H1 (cell line): ENCODE measurements at regions not wholly inside any gene's neighbourhood (a gene's known extent, or its start where the extent isn't known, plus 50 kb on each side); places are given as distances from the start of the nearest gene placed in this dataset.

Source experiments
- CTCF ChIA-PET: fragments of 300-600 bp; sonication (Branson Sonifier 250); formaldehyde crosslinking; loops from one replicate; lab custom pipeline; 2021; ENCODE audit not compliant: partially characterized antibody; lab: Charles Lee
- POLR2A ChIA-PET: fragments of 300-600 bp; sonication (Branson Sonifier 250); formaldehyde crosslinking; loops from one replicate; lab custom pipeline; 2021; ENCODE audit warnings: inconsistent platforms; ENCODE audit not compliant: partially characterized antibody; lab: Charles Lee
- DNase-seq, 2 experiments: peaks; one replicate each; pipeline versions ENCODE4 v3.0.0 to v3.0.0-alpha.2; 2010 to 2022; ENCODE audit warnings: low spot score in 2 of 2, low read depth in 1 of 2, mixed read lengths in 1 of 2
- FAIRE-seq: peaks from 2 replicates; lab custom pipeline; 2011; peaks lifted over from hg19 to GRCh38; lab: Jason Lieb, UNC
- H2AFZ ChIP-seq: 2 replicates; pipeline ENCODE4 v1.8.1; 2012; ENCODE audit warnings: low read length, inconsistent platforms
- H2AK5ac ChIP-seq: 2 replicates; pipeline ENCODE4 v1.6.1; 2013; ENCODE audit warnings: low read depth, low read length
- H2BK120ac ChIP-seq: replicated peaks from 2 replicates; pipeline ENCODE3; 2013; ENCODE audit warnings: low read depth, low read length, inconsistent platforms
- H2BK12ac ChIP-seq: 2 replicates; pipeline ENCODE4 v1.6.1; 2013; ENCODE audit warnings: low read depth, low read length
- H2BK15ac ChIP-seq: 2 replicates; pipeline ENCODE4 v1.6.1; 2013; ENCODE audit warnings: low read length
- H2BK20ac ChIP-seq: 2 replicates; pipeline ENCODE4 v1.6.1; 2013; ENCODE audit warnings: low read length
- H2BK5ac ChIP-seq: 2 replicates; pipeline ENCODE4 v1.6.1; 2013; ENCODE audit warnings: low read depth, low read length
- H3K14ac ChIP-seq: 2 replicates; pipeline ENCODE4 v1.6.1; 2013; ENCODE audit warnings: inconsistent platforms; ENCODE audit not compliant: insufficient read length
- H3K18ac ChIP-seq: 2 replicates; pipeline ENCODE4 v1.6.1; 2013; ENCODE audit warnings: low read length; ENCODE audit errors: extremely low read depth
- H3K23ac ChIP-seq: 2 replicates; pipeline ENCODE4 v1.6.1; 2013; ENCODE audit warnings: inconsistent platforms; ENCODE audit not compliant: insufficient read length
- H3K23me2 ChIP-seq: 2 replicates; pipeline ENCODE4 v1.6.1; 2013; ENCODE audit warnings: low read depth, low read length
- H3K27ac ChIP-seq: 2 replicates; pipeline ENCODE4 v1.6.1; 2011; ENCODE audit warnings: low read depth, low read length, inconsistent platforms
- H3K27me3 ChIP-seq, 4 experiments: replicated peaks in 1 of 4; 1 replicate in 1 of 4; 2 replicates in 3 of 4; pipeline versions ENCODE4 v1.6.1 to v1.8.1; 2011 to 2013; ENCODE audit warnings: low read length in 3 of 4, mild to moderate bottlenecking in 3 of 4, inconsistent platforms in 2 of 4, mixed read lengths in 2 of 4, moderate library complexity in 1 of 4; ENCODE audit not compliant: control insufficient read depth in 3 of 4, insufficient read depth in 3 of 4; ENCODE audit errors: extremely low read depth in 1 of 4
- H3K36me3 ChIP-seq, 4 experiments: 2 replicates each; pipeline versions ENCODE4 v1.6.1 to v1.8.1; 2011 to 2013; ENCODE audit warnings: mild to moderate bottlenecking in 4 of 4, low read length in 3 of 4, moderate library complexity in 2 of 4, control low read depth in 1 of 4, inconsistent platforms in 1 of 4; ENCODE audit not compliant: insufficient read depth in 4 of 4, control insufficient read depth in 2 of 4
- H3K4ac ChIP-seq: replicated peaks from 2 replicates; pipeline ENCODE3; 2013; ENCODE audit warnings: low read length, low read depth, mixed read lengths, inconsistent platforms; ENCODE audit not compliant: insufficient read length
- H3K4me1 ChIP-seq, 4 experiments: replicated peaks in 1 of 4; 1 replicate in 1 of 4; 2 replicates in 3 of 4; pipeline versions ENCODE4 v1.6.1 to v1.8.1; 2011 to 2013; ENCODE audit warnings: low read length in 3 of 4, inconsistent platforms in 2 of 4, mixed read lengths in 1 of 4; ENCODE audit not compliant: insufficient read depth in 4 of 4, control insufficient read depth in 3 of 4
- H3K4me2 ChIP-seq, 2 experiments: 2 replicates each; pipeline versions ENCODE4 v1.6.1 to v1.8.1; 2011 to 2013; ENCODE audit warnings: low read depth in 2 of 2, low read length in 2 of 2, control low read depth in 1 of 2, inconsistent platforms in 1 of 2, mild to moderate bottlenecking in 1 of 2; ENCODE audit not compliant: insufficient read depth in 1 of 2
- H3K4me3 ChIP-seq, 4 experiments: fragments of 200-600, 300-600 bp in 1 of 4; sonication (generic), shearing (Covaris generic), sonication (Bioruptor Twin) in 1 of 4; 2 replicates each; pipeline versions ENCODE4 v1.5.1 to v1.8.1; 2011 to 2016; ENCODE audit warnings: low read length in 4 of 4, low read depth in 3 of 4, control low read depth in 2 of 4, inconsistent platforms in 2 of 4, mild to moderate bottlenecking in 2 of 4, mixed read lengths in 1 of 4, moderate library complexity in 1 of 4; ENCODE audit not compliant: insufficient read depth in 2 of 4; ENCODE audit errors: extremely low read depth in 1 of 4
- H3K56ac ChIP-seq: replicated peaks from 2 replicates; pipeline ENCODE3; 2013; ENCODE audit warnings: low read depth, mild to moderate bottlenecking, mixed read lengths, low read length, inconsistent platforms; ENCODE audit not compliant: insufficient read length
- H3K79me1 ChIP-seq: 2 replicates; pipeline ENCODE4 v1.6.1; 2013; ENCODE audit warnings: low read depth, low read length, control low read depth
- H3K79me2 ChIP-seq, 2 experiments: 2 replicates each; pipeline versions ENCODE4 v1.6.1 to v1.8.1; 2012 to 2013; ENCODE audit warnings: low read length in 2 of 2, mild to moderate bottlenecking in 2 of 2, inconsistent platforms in 1 of 2; ENCODE audit not compliant: insufficient read depth in 2 of 2, control insufficient read depth in 1 of 2
- H3K9ac ChIP-seq, 4 experiments: replicated peaks in 1 of 4; 1 replicate in 1 of 4; 2 replicates in 3 of 4; pipeline versions ENCODE4 v1.6.1 to v1.8.1; 2011 to 2013; ENCODE audit warnings: low read depth in 3 of 4, low read length in 3 of 4, control low read depth in 2 of 4, mild to moderate bottlenecking in 2 of 4, moderate library complexity in 2 of 4, inconsistent platforms in 1 of 4; ENCODE audit errors: extremely low read depth in 1 of 4
- H3K9me3 ChIP-seq, 2 experiments: 2 replicates each; pipeline versions ENCODE4 v1.6.1 to v1.8.1; 2012 to 2013; ENCODE audit warnings: mild to moderate bottlenecking in 2 of 2, moderate library complexity in 2 of 2, control low read depth in 1 of 2, inconsistent platforms in 1 of 2, low read depth in 1 of 2, low read length in 1 of 2, mixed read lengths in 1 of 2; ENCODE audit not compliant: insufficient read depth in 2 of 2
- H4K20me1 ChIP-seq, 2 experiments: replicated peaks in 1 of 2; 2 replicates each; pipeline versions ENCODE3 to v1.8.1; 2011 to 2013; ENCODE audit warnings: inconsistent platforms in 2 of 2, low read length in 2 of 2, mild to moderate bottlenecking in 1 of 2; ENCODE audit not compliant: insufficient read depth in 2 of 2, control insufficient read depth in 1 of 2
- H4K5ac ChIP-seq: 2 replicates; pipeline ENCODE4 v1.6.1; 2013; ENCODE audit warnings: low read length, low read depth, mixed read lengths, inconsistent platforms; ENCODE audit not compliant: insufficient read length
- H4K8ac ChIP-seq: 2 replicates; pipeline ENCODE4 v1.8.0; 2013; ENCODE audit warnings: mild to moderate bottlenecking, moderate library complexity, low read length, inconsistent platforms; ENCODE audit not compliant: insufficient read depth; ENCODE audit errors: extremely low read depth
- H4K91ac ChIP-seq: replicated peaks from 2 replicates; pipeline ENCODE3; 2013; ENCODE audit warnings: low read length, mixed read lengths, inconsistent platforms; ENCODE audit not compliant: insufficient read length
- CTBP2 ChIP-seq: IDR thresholded peaks from 2 replicates; pipeline ENCODE4 v1.7.0; 2011; ENCODE audit warnings: borderline replicate concordance, mild to moderate bottlenecking, moderate library complexity, mixed read lengths, low read length; ENCODE audit not compliant: insufficient read depth, insufficient read length
- EZH2 ChIP-seq: fragments of 200-600 bp; sonication (generic); IDR thresholded peaks from 2 replicates; pipeline ENCODE4 v1.7.1; 2012; ENCODE audit warnings: low read depth, mild to moderate bottlenecking, moderate library complexity, low read length, inconsistent platforms; ENCODE audit not compliant: severe bottlenecking
- MAFK ChIP-seq: IDR thresholded peaks from 2 replicates; pipeline ENCODE4 v1.6.1; 2012; ENCODE audit warnings: low read depth, mild to moderate bottlenecking, improper control_type of control experiment, low read length
- POU5F1 ChIP-seq: IDR thresholded peaks from 2 replicates; pipeline ENCODE4 v1.6.1; 2011; ENCODE audit warnings: low read depth, mild to moderate bottlenecking, low read length, moderate library complexity
- RAD21 ChIP-seq, 2 experiments: IDR thresholded peaks in 1 of 2; conservative IDR thresholded peaks in 1 of 2; 2 replicates each; pipeline ENCODE4 v1.6.1; 2011; ENCODE audit warnings: low read depth in 2 of 2, low read length in 2 of 2, improper control_type of control experiment in 1 of 2, inconsistent platforms in 1 of 2, mild to moderate bottlenecking in 1 of 2, moderate library complexity in 1 of 2
- RFX5 ChIP-seq: IDR thresholded peaks from 2 replicates; pipeline ENCODE4 v1.6.1; 2011; ENCODE audit warnings: low read depth, low read length, improper control_type of control experiment, borderline replicate concordance
- WGBS, 2 experiments: shearing (Covaris generic) in 1 of 2; methylation state at CpG; one replicate each; pipeline versions ENCODE4 v1.1.6 to v1.1.7; 2013 to 2015; ENCODE audit warnings: low lambda C conversion rate in 2 of 2, mixed read lengths in 2 of 2, inconsistent platforms in 1 of 2, low coverage in 1 of 2, missing lambda C conversion rate in 1 of 2; ENCODE audit not compliant: insufficient replicate concordance in 2 of 2, insufficient coverage in 1 of 2, insufficient read length in 1 of 2; ENCODE audit errors: extremely low coverage in 1 of 2, missing lambda C conversion rate in 1 of 2; 5-methylcytosine and 5-hydroxymethylcytosine counted together

DNA sequence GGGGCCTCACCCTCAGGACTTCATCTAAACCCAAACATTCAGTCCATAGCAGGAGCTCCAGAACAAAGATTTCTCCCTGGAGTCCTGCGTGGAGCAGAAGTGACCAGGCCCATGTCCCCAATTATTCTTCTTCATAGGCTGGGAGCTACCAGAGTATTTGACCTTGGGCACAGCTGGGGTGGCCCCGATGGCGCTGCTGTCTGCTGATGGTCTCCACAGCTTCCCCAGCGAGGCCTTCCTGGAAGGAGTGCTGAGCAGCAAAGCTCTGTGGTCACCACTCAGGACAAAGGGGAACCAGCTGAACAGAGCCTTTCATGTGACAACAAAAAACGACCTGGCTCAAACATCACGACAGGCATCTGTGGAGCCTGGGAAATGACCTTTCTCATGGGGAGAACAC, 62.7 kb upstream of the ARGLU1 start:
- H3K4me2 ChIP-seq: no peak overlapping the region
- H2AK5ac ChIP-seq: no peak overlapping the region
- FAIRE-seq (no peak), DNase-seq (no peak)
- no peak overlapping the region for H2BK12ac ChIP-seq
- H2BK120ac ChIP-seq: no peak overlapping the region
- ChIA-PET POLR2A (no interaction called here), CTCF (interaction anchor here (0.6 to 4.3 kb wide), 6 partner anchors 10 to 345 kb away, joined by 3 to 36 read pairs (median 3); no protein-coding TSS in a partner anchor)
- no peak overlapping the region for H3K56ac ChIP-seq
- no peaks in the 10 kb centered on the region for H4K20me1 ChIP-seq
- no peaks in the 10 kb centered on the region for H3K36me3 ChIP-seq
- H4K8ac ChIP-seq: no peak overlapping the region
- no peak overlapping the region for H3K18ac ChIP-seq
- no peak overlapping the region for H2AFZ ChIP-seq
- no peaks in the 10 kb centered on the region for H3K4me1 ChIP-seq
- WGBS, 2 experiments: 91% methylated on average over 6 of the region's 6 CpGs; no CpG with 5 or more reads in 1 of the 2 experiments
- H3K23ac ChIP-seq: no peak overlapping the region
- H3K9ac ChIP-seq: no peak overlapping the region
- no peak overlapping the region for H4K91ac ChIP-seq
- no peaks in the 10 kb centered on the region for H3K9me3 ChIP-seq
- no peak overlapping the region for H2BK20ac ChIP-seq
- H3K4me3 ChIP-seq: no peak overlapping the region
- no peak overlapping the region for H3K14ac ChIP-seq
- H2BK5ac ChIP-seq: no peak overlapping the region
- H3K4ac ChIP-seq: no peak overlapping the region
- H3K79me1 ChIP-seq: no peaks in the 10 kb centered on the region
- no peak overlapping the region for H2BK15ac ChIP-seq
- no peaks in the 10 kb centered on the region for H3K23me2 ChIP-seq
- H4K5ac ChIP-seq: no peak overlapping the region
- H3K27ac ChIP-seq: no peak overlapping the region
- no peaks in the 10 kb centered on the region for H3K27me3 ChIP-seq
- H3K79me2 ChIP-seq: no peaks in the 10 kb centered on the region
- no peak for TF ChIP-seq MAFK
- no peak for TF ChIP-seq RFX5
- TF ChIP-seq POU5F1: no peak
- no peak for TF ChIP-seq RAD21 (IDR thresholded peaks at IDR 0.05 in 1 of 2, conservative IDR thresholded peaks at IDR 0.05 in 1 of 2; ENCODE audit: low read depth in 2 of 2, low read length in 2 of 2)
- TF ChIP-seq CTBP2: no peak
- no peak for TF ChIP-seq EZH2
